ENCODE measurements at regions not wholly inside any gene's neighbourhood (a gene's known extent, or its start where the extent isn't known, plus 50 kb on each side); places are given as distances from the start of the nearest gene placed in this dataset.

DNA sequence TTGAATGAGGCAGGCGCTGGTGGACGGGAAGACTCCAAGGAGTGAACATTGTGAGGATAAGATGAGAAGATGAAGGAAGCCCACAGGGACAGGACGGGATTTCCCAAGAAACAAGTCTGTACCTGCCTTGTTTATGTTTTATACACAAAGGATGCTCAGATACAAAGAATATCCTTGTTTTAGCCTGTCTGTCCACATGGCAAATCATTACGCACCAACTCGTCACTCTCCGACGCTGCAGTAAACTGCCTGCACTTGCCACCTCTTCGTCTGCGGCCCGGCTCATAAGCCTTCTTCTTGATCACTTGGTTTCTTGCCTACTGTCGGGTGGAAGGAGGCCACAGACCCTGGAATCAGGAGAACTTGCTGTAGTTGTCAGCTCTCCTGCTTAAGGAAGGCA is 85.4 kb downstream of the CD83 start:
- no peak for TF ChIP-seq CTCF (IDR thresholded peaks at IDR 0.05; ENCODE audit: low read depth, low read length, missing control alignments)
- H3K36me3 ChIP-seq (replicated peaks) = no peaks in the 10 kb centered on the region
- no peak overlapping the region for H3K4me3 ChIP-seq (ENCODE audit: low read depth, low read length)
- DNase-seq = no peak
- H3K27me3 ChIP-seq (replicated peaks) = no peaks in the 10 kb centered on the region
- in situ Hi-C loops (cut with HindIII; ENCODE audit: low pct_ligation_motif_present, low sequenced_read_pairs) = no loop called here
- H3K27ac ChIP-seq = no peak overlapping the region

- in situ Hi-C loops (cut with HindIII; ENCODE audit: low pct_ligation_motif_present, low sequenced_read_pairs) = no loop called here
- H3K27ac ChIP-seq = no peak overlapping the region
- no peaks in the 10 kb centered on the region for H3K36me3 ChIP-seq (replicated peaks)
- no peak for TF ChIP-seq CTCF (IDR thresholded peaks at IDR 0.05; ENCODE audit: low read depth, low read length, missing control alignments)
- no peaks in the 10 kb centered on the region for H3K27me3 ChIP-seq (replicated peaks)
- no peak overlapping the region for H3K4me3 ChIP-seq (ENCODE audit: low read depth, low read length)
- DNase-seq = no peak
Measured at GRCh38 chr6:14206391-14206790, 88.8 kb downstream of the CD83 start.

DNA sequence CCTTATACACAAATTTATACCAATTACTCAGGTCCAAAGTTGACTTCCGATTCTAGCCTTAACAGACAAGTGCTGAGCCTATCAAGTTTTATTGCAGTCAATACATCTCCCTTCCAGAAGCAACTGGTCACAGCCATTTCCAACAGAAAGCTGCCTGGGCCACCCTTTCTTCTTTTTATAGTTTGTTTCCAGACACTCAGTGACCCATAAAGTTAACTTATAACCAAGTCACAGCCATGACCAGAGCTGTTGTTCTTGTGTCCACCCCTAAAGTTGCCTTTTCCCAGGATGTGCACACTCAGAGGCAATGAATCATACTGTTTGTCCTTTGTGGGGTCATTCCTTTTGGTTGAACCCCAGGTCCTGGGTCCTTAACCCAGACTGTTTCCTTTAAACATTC is 89.9 kb downstream of the CD83 start:
- no peaks in the 10 kb centered on the region for H3K27me3 ChIP-seq (replicated peaks)
- no peak for DNase-seq
- H3K27ac ChIP-seq = no peak overlapping the region
- no peak for TF ChIP-seq CTCF (IDR thresholded peaks at IDR 0.05; ENCODE audit: low read depth, low read length, missing control alignments)
- in situ Hi-C loops (cut with HindIII; ENCODE audit: low pct_ligation_motif_present, low sequenced_read_pairs) = no loop called here
- no peaks in the 10 kb centered on the region for H3K36me3 ChIP-seq (replicated peaks)
- no peak overlapping the region for H3K4me3 ChIP-seq (ENCODE audit: low read depth, low read length)

DNA sequence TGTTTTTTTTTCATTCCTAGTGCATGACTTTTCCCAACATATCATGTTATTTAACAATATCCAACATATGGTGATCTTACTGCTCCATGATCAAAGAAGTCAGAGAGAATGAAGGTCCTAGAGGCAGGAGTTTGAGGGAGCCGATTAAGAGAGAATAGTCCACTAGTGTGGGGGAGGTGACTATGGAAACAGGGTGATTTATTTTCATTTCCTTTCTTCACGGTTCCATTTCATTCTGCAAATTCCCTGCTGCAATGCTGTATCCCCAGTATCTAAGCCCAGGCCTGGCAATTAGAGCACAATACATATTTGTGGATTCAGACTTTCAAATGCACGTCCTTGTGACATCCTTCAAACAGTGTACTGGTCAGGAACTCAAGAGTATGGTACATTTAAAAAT is 91.4 kb downstream of the CD83 start:
- no peak for DNase-seq
- Histone ChIP-seq H3K4me3 (ENCODE audit: low read depth, low read length) (no peak overlapping the region), H3K36me3 (replicated peaks) (no peaks in the 10 kb centered on the region), H3K27ac (no peak overlapping the region), H3K27me3 (replicated peaks) (no peaks in the 10 kb centered on the region)
- no peak for TF ChIP-seq CTCF (IDR thresholded peaks at IDR 0.05; ENCODE audit: low read depth, low read length, missing control alignments)
- in situ Hi-C loops (cut with HindIII; ENCODE audit: low pct_ligation_motif_present, low sequenced_read_pairs) = no loop called here

- Histone ChIP-seq H3K27ac (no peak overlapping the region), H3K4me3 (ENCODE audit: low read depth, low read length) (no peak overlapping the region)
- TF ChIP-seq CTCF (IDR thresholded peaks at IDR 0.05; ENCODE audit: low read depth, low read length, missing control alignments) = no peak
Measured at GRCh38 chr6:14210077-14210476, 92.5 kb downstream of the CD83 start.

More at GRCh38 chr6:14210077-14210476, 92.5 kb downstream of the CD83 start:
- DNase-seq = no peak
- Histone ChIP-seq H3K36me3 (replicated peaks) (no peaks in the 10 kb centered on the region), H3K27me3 (replicated peaks) (no peaks in the 10 kb centered on the region)
- in situ Hi-C loops (cut with HindIII; ENCODE audit: low pct_ligation_motif_present, low sequenced_read_pairs) = no loop called here
